Left ventricle myocardium inferior (tissue), 1 donor: ENCODE measurements at regions not wholly inside any gene's neighbourhood (a gene's known extent, or its start where the extent isn't known, plus 50 kb on each side); places are given as distances from the start of the nearest gene placed in this dataset.

ENCODE experiments used
- DNase-seq: peaks from one replicate; pipeline ENCODE4 v3.0.0-alpha.2; 2020
- H3K27ac ChIP-seq: fragments of 200-600 bp; replicated peaks from 2 replicates; pipeline ENCODE4 v1.8.0; 2021
- H3K27me3 ChIP-seq: fragments of 200-600 bp; 2 replicates; pipeline ENCODE4 v1.8.0; 2021; ENCODE audit warnings: low read depth
- H3K36me3 ChIP-seq: fragments of 200-600 bp; 2 replicates; pipeline ENCODE4 v1.8.0; 2021
- H3K4me1 ChIP-seq: fragments of 200-600 bp; 2 replicates; pipeline ENCODE4 v1.8.0; 2021
- H3K4me3 ChIP-seq: fragments of 200-600 bp; 2 replicates; pipeline ENCODE4 v1.8.0; 2021; ENCODE audit warnings: mild to moderate bottlenecking, moderate library complexity
- H3K9me3 ChIP-seq: fragments of 200-600 bp; replicated peaks from 2 replicates; pipeline ENCODE4 v1.8.0; 2021
- CTCF ChIP-seq: fragments of 200-600 bp; IDR thresholded peaks from 2 replicates; pipeline ENCODE4 v1.8.0; 2021; ENCODE audit warnings: antibody characterized with exemption, mild to moderate bottlenecking, borderline replicate concordance
- intact Hi-C: fragments of 100-400 bp; cut with micrococcal nuclease; formaldehyde crosslinking; loops from one replicate; pipeline ENCODE4 v1.11.0; 2022
- donor health status: DM: no; HTN: yes; CAD: no; lungs with severe emphysema.

DNA sequence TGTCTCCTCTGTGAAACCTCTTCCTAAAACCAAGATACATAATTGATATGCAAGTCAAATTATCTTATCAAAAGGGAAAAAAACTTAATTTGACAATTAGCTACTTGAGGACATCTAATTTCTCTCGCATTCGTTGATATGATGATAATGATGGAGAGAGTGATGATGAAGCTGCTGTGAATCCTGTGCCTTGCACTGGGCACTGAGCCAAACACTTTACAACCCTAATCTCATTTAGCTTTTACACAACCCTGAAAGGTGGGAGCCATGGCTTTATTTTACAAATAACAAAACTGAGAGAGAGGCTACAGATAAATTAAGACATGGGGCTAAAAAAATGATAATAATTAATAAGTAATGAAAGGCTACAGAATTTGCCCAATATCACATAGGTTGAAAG, 176.0 kb downstream of the NOC3L start:
- no peaks in the 10 kb centered on the region for H3K9me3 ChIP-seq
- no peaks in the 10 kb centered on the region for H3K36me3 ChIP-seq
- DNase-seq = no peak
- no peak overlapping the region for H3K27ac ChIP-seq
- H3K4me1 ChIP-seq = no peaks in the 10 kb centered on the region
- H3K4me3 ChIP-seq = no peak overlapping the region
- intact Hi-C loops = no loop called here
- no peaks in the 10 kb centered on the region for H3K27me3 ChIP-seq
- TF ChIP-seq CTCF = no peak

GRCh38 chr10:94192333-94192732, 170.4 kb downstream of the NOC3L start:
- H3K4me1 ChIP-seq = peaks cover 11% of the 10 kb centered on the region
- H3K4me3 ChIP-seq = no peak overlapping the region
- H3K9me3 ChIP-seq = no peaks in the 10 kb centered on the region
- H3K27ac ChIP-seq = no peak overlapping the region
- no peaks in the 10 kb centered on the region for H3K36me3 ChIP-seq
- no peaks in the 10 kb centered on the region for H3K27me3 ChIP-seq
- no peak for TF ChIP-seq CTCF
- no peak for DNase-seq
- intact Hi-C loops = no loop called here

GRCh38 chr10:94192974-94193373, 169.8 kb downstream of the NOC3L start:
- no peak overlapping the region for H3K27ac ChIP-seq
- DNase-seq = no peak
- H3K4me1 ChIP-seq = peaks cover 11% of the 10 kb centered on the region
- intact Hi-C loops = no loop called here
- H3K36me3 ChIP-seq = no peaks in the 10 kb centered on the region
- no peak overlapping the region for H3K4me3 ChIP-seq
- no peaks in the 10 kb centered on the region for H3K27me3 ChIP-seq
- no peaks in the 10 kb centered on the region for H3K9me3 ChIP-seq
- no peak for TF ChIP-seq CTCF

- H3K9me3 ChIP-seq = no peaks in the 10 kb centered on the region
- H3K4me1 ChIP-seq = peaks cover 11% of the 10 kb centered on the region
- DNase-seq = no peak
- intact Hi-C loops = no loop called here
- H3K4me3 ChIP-seq = no peak overlapping the region
- H3K27me3 ChIP-seq = no peaks in the 10 kb centered on the region
- H3K27ac ChIP-seq = peak overlapping the region; percentile 39
- no peaks in the 10 kb centered on the region for H3K36me3 ChIP-seq
- no peak for TF ChIP-seq CTCF
Measured at GRCh38 chr10:94193466-94193924, 169.2 kb downstream of the NOC3L start.

GRCh38 chr10:94194256-94194655, 168.5 kb downstream of the NOC3L start:
- intact Hi-C loops = no loop called here
- no peak for DNase-seq
- Histone ChIP-seq H3K4me1 (peaks cover 11% of the 10 kb centered on the region), H3K9me3 (no peaks in the 10 kb centered on the region), H3K4me3 (no peak overlapping the region), H3K36me3 (no peaks in the 10 kb centered on the region), H3K27ac (peak overlapping the region; percentile 39), H3K27me3 (no peaks in the 10 kb centered on the region)
- TF ChIP-seq CTCF = no peak

DNA sequence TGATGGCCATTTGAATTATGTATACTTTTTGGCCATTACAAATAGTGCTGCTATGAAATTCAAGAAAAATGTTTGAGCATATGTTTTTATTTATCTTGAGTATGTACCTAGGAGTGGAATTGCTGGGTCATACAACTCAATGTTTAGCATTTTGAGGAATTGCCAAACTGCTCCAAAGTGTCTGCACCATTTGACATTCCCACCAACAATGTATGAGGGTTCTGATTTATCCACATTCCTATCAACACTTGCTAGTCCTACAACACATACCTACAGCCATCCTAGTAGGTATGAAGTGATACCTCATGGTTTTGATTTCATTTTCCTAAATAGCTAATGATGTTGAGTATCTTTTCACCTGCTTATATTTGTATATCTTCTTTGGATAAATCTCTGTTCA, 165.5 kb downstream of the NOC3L start:
- intact Hi-C loops = no loop called here
- Histone ChIP-seq H3K9me3 (no peaks in the 10 kb centered on the region), H3K27me3 (no peaks in the 10 kb centered on the region), H3K4me1 (peaks cover 11% of the 10 kb centered on the region), H3K27ac (no peak overlapping the region), H3K4me3 (no peak overlapping the region), H3K36me3 (no peaks in the 10 kb centered on the region)
- TF ChIP-seq CTCF = no peak
- DNase-seq = no peak
